GM23338 (cell line): ENCODE measurements at regions not wholly inside any gene's neighbourhood (a gene's known extent, or its start where the extent isn't known, plus 50 kb on each side); places are given as distances from the start of the nearest gene placed in this dataset.

Experiments used
- CREB1 ChIP-seq: fragments of 250-450 bp; sonication (Bioruptor Pico); IDR thresholded peaks from 2 replicates; pipeline ENCODE4 v1.5.0; 2020; ENCODE audit warnings: low read depth, mild to moderate bottlenecking, moderate library complexity
- EZH2 ChIP-seq: fragments of 200-600 bp; sonication (generic); IDR thresholded peaks from one replicate; pipeline ENCODE4 v1.8.0; 2017; ENCODE audit warnings: antibody characterized with exemption, mild to moderate bottlenecking, low read depth; ENCODE audit not compliant: unreplicated experiment
- POLR2AphosphoS5 ChIP-seq: IDR thresholded peaks from 2 replicates; pipeline ENCODE4 v1.6.1; 2016; ENCODE audit warnings: antibody characterized with exemption, low read depth
- ZNF114 ChIP-seq: fragments of 250-450 bp; sonication (Bioruptor Pico); IDR thresholded peaks from 2 replicates; pipeline ENCODE4 v1.5.0; 2020; ENCODE audit warnings: mild to moderate bottlenecking, moderate library complexity
- TF ChIP-seq, protein P1 (sequence below), 2 experiments: fragments of 200-600 bp in 1 of 2; sonication (generic) in 1 of 2; conservative IDR thresholded peaks; 2 replicates each; pipeline versions ENCODE4 v1.5.1 to v1.6.1; 2016 to 2017; ENCODE audit warnings: antibody characterized with exemption in 2 of 2, low read depth in 2 of 2, mild to moderate bottlenecking in 2 of 2, moderate library complexity in 1 of 2
- TF ChIP-seq, protein P2 (sequence below): IDR thresholded peaks from one replicate; pipeline ENCODE4 v1.6.1; 2018; ENCODE audit warnings: antibody characterized with exemption; ENCODE audit not compliant: unreplicated experiment

DNA sequence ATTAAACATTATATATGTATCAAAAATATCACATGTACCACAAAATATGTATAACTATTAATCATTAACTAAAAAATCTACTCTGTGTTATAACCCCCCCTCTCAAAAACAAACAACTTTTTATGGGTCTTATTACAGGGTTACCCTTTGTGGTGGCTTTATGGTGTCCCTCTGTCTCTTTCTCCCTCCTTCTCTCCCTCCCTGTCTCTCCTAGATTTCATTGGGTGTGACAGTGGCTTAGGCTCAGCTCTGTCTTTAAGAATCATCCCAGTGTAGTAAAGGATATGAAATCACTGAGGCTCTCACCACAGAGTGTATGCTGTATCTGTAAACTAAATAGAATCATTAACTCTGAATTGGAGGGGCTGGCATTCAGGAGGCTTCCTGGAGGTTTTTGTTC, 93.7 kb downstream of the TDRD15 start:
- TF ChIP-seq, protein P1, sequence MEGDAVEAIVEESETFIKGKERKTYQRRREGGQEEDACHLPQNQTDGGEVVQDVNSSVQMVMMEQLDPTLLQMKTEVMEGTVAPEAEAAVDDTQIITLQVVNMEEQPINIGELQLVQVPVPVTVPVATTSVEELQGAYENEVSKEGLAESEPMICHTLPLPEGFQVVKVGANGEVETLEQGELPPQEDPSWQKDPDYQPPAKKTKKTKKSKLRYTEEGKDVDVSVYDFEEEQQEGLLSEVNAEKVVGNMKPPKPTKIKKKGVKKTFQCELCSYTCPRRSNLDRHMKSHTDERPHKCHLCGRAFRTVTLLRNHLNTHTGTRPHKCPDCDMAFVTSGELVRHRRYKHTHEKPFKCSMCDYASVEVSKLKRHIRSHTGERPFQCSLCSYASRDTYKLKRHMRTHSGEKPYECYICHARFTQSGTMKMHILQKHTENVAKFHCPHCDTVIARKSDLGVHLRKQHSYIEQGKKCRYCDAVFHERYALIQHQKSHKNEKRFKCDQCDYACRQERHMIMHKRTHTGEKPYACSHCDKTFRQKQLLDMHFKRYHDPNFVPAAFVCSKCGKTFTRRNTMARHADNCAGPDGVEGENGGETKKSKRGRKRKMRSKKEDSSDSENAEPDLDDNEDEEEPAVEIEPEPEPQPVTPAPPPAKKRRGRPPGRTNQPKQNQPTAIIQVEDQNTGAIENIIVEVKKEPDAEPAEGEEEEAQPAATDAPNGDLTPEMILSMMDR (conservative IDR thresholded peaks at IDR 0.05; ENCODE audit: low read depth in 2 of 2), result no peak
- TF ChIP-seq EZH2 (no peak), ZNF114 (CRISPR knock-in tag) (no peak), POLR2AphosphoS5 (no peak), CREB1 (CRISPR knock-in tag) (no peak)
- TF ChIP-seq, protein P2, sequence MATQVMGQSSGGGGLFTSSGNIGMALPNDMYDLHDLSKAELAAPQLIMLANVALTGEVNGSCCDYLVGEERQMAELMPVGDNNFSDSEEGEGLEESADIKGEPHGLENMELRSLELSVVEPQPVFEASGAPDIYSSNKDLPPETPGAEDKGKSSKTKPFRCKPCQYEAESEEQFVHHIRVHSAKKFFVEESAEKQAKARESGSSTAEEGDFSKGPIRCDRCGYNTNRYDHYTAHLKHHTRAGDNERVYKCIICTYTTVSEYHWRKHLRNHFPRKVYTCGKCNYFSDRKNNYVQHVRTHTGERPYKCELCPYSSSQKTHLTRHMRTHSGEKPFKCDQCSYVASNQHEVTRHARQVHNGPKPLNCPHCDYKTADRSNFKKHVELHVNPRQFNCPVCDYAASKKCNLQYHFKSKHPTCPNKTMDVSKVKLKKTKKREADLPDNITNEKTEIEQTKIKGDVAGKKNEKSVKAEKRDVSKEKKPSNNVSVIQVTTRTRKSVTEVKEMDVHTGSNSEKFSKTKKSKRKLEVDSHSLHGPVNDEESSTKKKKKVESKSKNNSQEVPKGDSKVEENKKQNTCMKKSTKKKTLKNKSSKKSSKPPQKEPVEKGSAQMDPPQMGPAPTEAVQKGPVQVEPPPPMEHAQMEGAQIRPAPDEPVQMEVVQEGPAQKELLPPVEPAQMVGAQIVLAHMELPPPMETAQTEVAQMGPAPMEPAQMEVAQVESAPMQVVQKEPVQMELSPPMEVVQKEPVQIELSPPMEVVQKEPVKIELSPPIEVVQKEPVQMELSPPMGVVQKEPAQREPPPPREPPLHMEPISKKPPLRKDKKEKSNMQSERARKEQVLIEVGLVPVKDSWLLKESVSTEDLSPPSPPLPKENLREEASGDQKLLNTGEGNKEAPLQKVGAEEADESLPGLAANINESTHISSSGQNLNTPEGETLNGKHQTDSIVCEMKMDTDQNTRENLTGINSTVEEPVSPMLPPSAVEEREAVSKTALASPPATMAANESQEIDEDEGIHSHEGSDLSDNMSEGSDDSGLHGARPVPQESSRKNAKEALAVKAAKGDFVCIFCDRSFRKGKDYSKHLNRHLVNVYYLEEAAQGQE, result no peak
